Erythroblast (primary cell): ENCODE measurements at regions not wholly inside any gene's neighbourhood (a gene's known extent, or its start where the extent isn't known, plus 50 kb on each side); places are given as distances from the start of the nearest gene placed in this dataset.

Experiments used
- GATA1 ChIP-seq: IDR thresholded peaks from 2 replicates; pipeline ENCODE4 v1.6.1; 2011; ENCODE audit warnings: low read depth, mild to moderate bottlenecking, control low read depth, low read length, moderate library complexity
- POLR2A ChIP-seq: IDR thresholded peaks from 2 replicates; pipeline ENCODE4 v1.6.1; 2011; ENCODE audit warnings: mild to moderate bottlenecking, low read length

DNA sequence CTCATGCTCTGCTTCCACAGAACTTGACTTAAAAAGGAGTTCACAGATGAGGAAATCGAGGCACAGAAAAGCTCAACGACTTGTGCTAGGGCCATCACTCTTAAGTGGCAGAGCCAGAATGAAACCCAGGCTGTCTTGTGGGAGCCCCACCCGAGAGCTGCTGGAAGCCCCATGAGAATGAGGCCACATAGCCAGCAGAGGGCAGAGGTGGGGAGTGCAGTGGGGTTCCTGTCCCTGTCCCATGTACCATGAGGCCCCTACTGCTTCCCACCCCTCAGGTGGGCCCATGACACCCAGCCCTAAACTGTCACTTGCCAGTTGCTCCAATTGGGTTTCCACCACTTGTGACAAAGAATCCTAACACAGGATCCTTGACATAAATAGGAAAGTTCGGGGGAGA, 175.9 kb downstream of the IRS2 start:
- no peak for TF ChIP-seq POLR2A
- TF ChIP-seq GATA1 = no peak
